ENCODE measurements at regions not wholly inside any gene's neighbourhood (a gene's known extent, or its start where the extent isn't known, plus 50 kb on each side); places are given as distances from the start of the nearest gene placed in this dataset.

- no peak overlapping the region for H3K4me3 ChIP-seq (replicated peaks in 1 of 3; ENCODE audit: insufficient read depth in 1 of 3, low read depth in 1 of 3, low read length in 3 of 3)
- no peaks in the 10 kb centered on the region for H3K9me3 ChIP-seq (replicated peaks; ENCODE audit: control insufficient read depth, insufficient read depth, low read length)
- no TSS peak for BruUV-seq (replicated peaks)
- H2AFZ ChIP-seq (ENCODE audit: low read depth, low read length): no peak overlapping the region
- intact Hi-C loops (cut with micrococcal nuclease): no loop called here
- H3K79me2 ChIP-seq (ENCODE audit: control insufficient read depth, insufficient read depth, low read length): no peaks in the 10 kb centered on the region
- H3K4me1 ChIP-seq (ENCODE audit: control insufficient read depth, extremely low read depth, insufficient read depth, low read length): no peaks in the 10 kb centered on the region
- H3K4me2 ChIP-seq (ENCODE audit: insufficient read depth, low read length): no peak overlapping the region
- H3K9me1 ChIP-seq (replicated peaks; ENCODE audit: control insufficient read depth, extremely low read depth, insufficient read depth, low read length): no peaks in the 10 kb centered on the region
- no peaks in the 10 kb centered on the region for H3K27me3 ChIP-seq (ENCODE audit: control insufficient read depth in 2 of 2, insufficient read depth in 2 of 2, low read length in 2 of 2)
- no peaks in the 10 kb centered on the region for H4K20me1 ChIP-seq (replicated peaks; ENCODE audit: control insufficient read depth, extremely low read depth, insufficient read depth, low read length)
- no peaks in the 10 kb centered on the region for H3K36me3 ChIP-seq (ENCODE audit: control insufficient read depth in 2 of 2, extremely low read depth in 1 of 2, insufficient read depth in 2 of 2, low read length in 2 of 2)
- dilution Hi-C loops (cut with MboI; ENCODE audit: extremely low pct_ligation_motif_present, low sequenced_read_pairs): no loop called here
- FAIRE-seq: no peak
- CTCF ChIA-PET: no interaction called here
- POLR2A ChIA-PET: no interaction called here
- no peak overlapping the region for H3K9ac ChIP-seq (replicated peaks; ENCODE audit: extremely low read depth, insufficient read depth, low read length)
- no peak for TF ChIP-seq EZH2 (IDR thresholded peaks at IDR 0.05; ENCODE audit: borderline replicate concordance, low read depth, low read length, severe bottlenecking)
- no peak for TF ChIP-seq JUN (IDR thresholded peaks at IDR 0.05; ENCODE audit: borderline replicate concordance, insufficient read depth, insufficient read length, low read depth)
- no peak for TF ChIP-seq MAX (IDR thresholded peaks at IDR 0.05; ENCODE audit: insufficient read depth, insufficient read length)
- TF ChIP-seq POLR2A (IDR thresholded peaks at IDR 0.05; ENCODE audit: low read depth, low read length): no peak
- TF ChIP-seq FOS (IDR thresholded peaks at IDR 0.05; ENCODE audit: borderline replicate concordance, insufficient read depth, low read length): no peak
- TF ChIP-seq POLR2AphosphoS5 (IDR thresholded peaks at IDR 0.05; ENCODE audit: insufficient read depth, low read depth, low read length): no peak
- no peak for TF ChIP-seq GATA2 (IDR thresholded peaks at IDR 0.05; ENCODE audit: insufficient read depth, insufficient read length, low read depth, low read length)
- TF ChIP-seq CTCF (IDR thresholded peaks at IDR 0.05; ENCODE audit: extremely low read depth in 1 of 2, insufficient read depth in 1 of 2, low read depth in 1 of 2, low read length in 2 of 2): no peak
- TF ChIP-seq MYC (IDR thresholded peaks at IDR 0.05; ENCODE audit: low read depth, low read length): no peak
- DNase-seq (ENCODE audit: low read depth, low spot score): no peak
- H3K27ac ChIP-seq (ENCODE audit: insufficient read depth, low read depth, low read length): no peak overlapping the region
Observed at GRCh38 chr7:115734641-115735040, 295.9 kb downstream of the TFEC start.

Data from endothelial cell of umbilical vein (primary cell).